Colonic mucosa (tissue), 4 donors: ENCODE measurements at regions not wholly inside any gene's neighbourhood (a gene's known extent, or its start where the extent isn't known, plus 50 kb on each side); places are given as distances from the start of the nearest gene placed in this dataset.

ENCODE experiments used
- DNase-seq: peaks from one replicate; pipeline ENCODE4 v3.0.0-alpha.2; 2020
- H3K27ac ChIP-seq: fragments of 200-600 bp; one replicate; pipeline ENCODE4 v1.8.0; 2021
- H3K27me3 ChIP-seq: fragments of 200-600 bp; one replicate; pipeline ENCODE4 v1.8.0; 2021
- H3K36me3 ChIP-seq: fragments of 200-600 bp; one replicate; pipeline ENCODE4 v1.8.0; 2021
- H3K4me1 ChIP-seq: fragments of 200-600 bp; one replicate; pipeline ENCODE4 v1.8.0; 2021; ENCODE audit warnings: mild to moderate bottlenecking
- H3K4me3 ChIP-seq: fragments of 200-600 bp; one replicate; pipeline ENCODE4 v1.8.0; 2021
- H3K9ac ChIP-seq, 2 donors: one replicate each; pipeline ENCODE4 v1.7.0; 2013; ENCODE audit warnings: control low read depth in 2 of 2, low read depth in 2 of 2, low read length in 2 of 2
- H3K9me3 ChIP-seq: fragments of 200-600 bp; one replicate; pipeline ENCODE4 v1.8.0; 2021
- intact Hi-C: fragments of 100-400 bp; cut with DNase I; formaldehyde crosslinking; loops from one replicate; pipeline ENCODE4 v1.14.1; 2022
- TF ChIP-seq, protein P1 (sequence below): fragments of 200-600 bp; IDR thresholded peaks from one replicate; pipeline ENCODE4 v1.8.0; 2022; ENCODE audit warnings: antibody characterized with exemption, mild to moderate bottlenecking
- donor health status: healthy.
- donor health status: DM: no; HTN: no; CAD: no.
- donor health status: DM: no; HTN: no; CAD: no.

GRCh38 chr6:4300917-4301316 lies 165.5 kb upstream of the ECI2 start:
- no peaks in the 10 kb centered on the region for H3K27me3 ChIP-seq
- TF ChIP-seq, protein P1, sequence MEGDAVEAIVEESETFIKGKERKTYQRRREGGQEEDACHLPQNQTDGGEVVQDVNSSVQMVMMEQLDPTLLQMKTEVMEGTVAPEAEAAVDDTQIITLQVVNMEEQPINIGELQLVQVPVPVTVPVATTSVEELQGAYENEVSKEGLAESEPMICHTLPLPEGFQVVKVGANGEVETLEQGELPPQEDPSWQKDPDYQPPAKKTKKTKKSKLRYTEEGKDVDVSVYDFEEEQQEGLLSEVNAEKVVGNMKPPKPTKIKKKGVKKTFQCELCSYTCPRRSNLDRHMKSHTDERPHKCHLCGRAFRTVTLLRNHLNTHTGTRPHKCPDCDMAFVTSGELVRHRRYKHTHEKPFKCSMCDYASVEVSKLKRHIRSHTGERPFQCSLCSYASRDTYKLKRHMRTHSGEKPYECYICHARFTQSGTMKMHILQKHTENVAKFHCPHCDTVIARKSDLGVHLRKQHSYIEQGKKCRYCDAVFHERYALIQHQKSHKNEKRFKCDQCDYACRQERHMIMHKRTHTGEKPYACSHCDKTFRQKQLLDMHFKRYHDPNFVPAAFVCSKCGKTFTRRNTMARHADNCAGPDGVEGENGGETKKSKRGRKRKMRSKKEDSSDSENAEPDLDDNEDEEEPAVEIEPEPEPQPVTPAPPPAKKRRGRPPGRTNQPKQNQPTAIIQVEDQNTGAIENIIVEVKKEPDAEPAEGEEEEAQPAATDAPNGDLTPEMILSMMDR = no peak
- H3K4me1 ChIP-seq = no peaks in the 10 kb centered on the region
- intact Hi-C loops = no loop called here
- H3K9ac ChIP-seq = no peak overlapping the region
- no peak for DNase-seq
- no peak overlapping the region for H3K4me3 ChIP-seq
- no peak overlapping the region for H3K27ac ChIP-seq
- no peaks in the 10 kb centered on the region for H3K36me3 ChIP-seq
- H3K9me3 ChIP-seq = no peaks in the 10 kb centered on the region

GRCh38 chr6:4299476-4299875 lies 164.1 kb upstream of the ECI2 start:
- H3K9me3 ChIP-seq = no peaks in the 10 kb centered on the region
- no peaks in the 10 kb centered on the region for H3K36me3 ChIP-seq
- H3K4me3 ChIP-seq = no peak overlapping the region
- H3K9ac ChIP-seq = no peak overlapping the region
- H3K27ac ChIP-seq = no peak overlapping the region
- TF ChIP-seq, protein P1 = no peak
- no peaks in the 10 kb centered on the region for H3K4me1 ChIP-seq
- H3K27me3 ChIP-seq = no peaks in the 10 kb centered on the region
- DNase-seq = no peak
- intact Hi-C loops = no loop called here

GRCh38 chr6:4297348-4297747 lies 162.0 kb upstream of the ECI2 start:
- Histone ChIP-seq H3K4me3 (no peak overlapping the region), H3K9me3 (no peaks in the 10 kb centered on the region), H3K36me3 (no peaks in the 10 kb centered on the region), H3K27ac (no peak overlapping the region), H3K27me3 (no peaks in the 10 kb centered on the region), H3K4me1 (no peaks in the 10 kb centered on the region), H3K9ac (no peak overlapping the region)
- TF ChIP-seq, protein P1 = no peak
- no peak for DNase-seq
- intact Hi-C loops = no loop called here

DNA sequence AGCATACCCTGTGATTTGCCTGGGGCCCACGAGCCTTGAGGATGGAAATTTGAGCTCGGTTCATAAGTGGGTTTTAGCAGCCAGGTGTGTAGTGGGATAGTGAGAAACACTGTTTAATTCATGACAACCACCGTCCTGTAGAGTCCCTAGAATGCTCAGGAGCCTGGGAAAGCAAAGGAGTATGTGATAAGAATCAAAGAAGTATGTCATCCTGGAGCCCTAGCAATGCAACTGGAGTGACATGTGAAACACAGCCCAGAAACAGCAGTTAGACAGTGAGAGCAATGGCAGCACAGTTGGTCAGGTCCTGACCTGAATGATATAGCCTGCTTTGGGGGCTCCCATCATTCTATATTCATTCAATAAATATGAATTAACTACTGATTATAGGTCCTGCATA lies 161.2 kb upstream of the ECI2 start:
- Histone ChIP-seq H3K4me1 (no peaks in the 10 kb centered on the region), H3K36me3 (no peaks in the 10 kb centered on the region), H3K4me3 (no peak overlapping the region), H3K27ac (no peak overlapping the region), H3K27me3 (no peaks in the 10 kb centered on the region), H3K9ac (no peak overlapping the region), H3K9me3 (no peaks in the 10 kb centered on the region)
- TF ChIP-seq, protein P1 = no peak
- intact Hi-C loops = no loop called here
- no peak for DNase-seq

GRCh38 chr6:4295783-4296155 lies 160.4 kb upstream of the ECI2 start:
- TF ChIP-seq, protein P1 = no peak
- H3K4me1 ChIP-seq = no peaks in the 10 kb centered on the region
- DNase-seq = no peak

More at GRCh38 chr6:4295783-4296155, 160.4 kb upstream of the ECI2 start:
- no peak overlapping the region for H3K27ac ChIP-seq
- H3K27me3 ChIP-seq = no peaks in the 10 kb centered on the region
- H3K4me3 ChIP-seq = no peak overlapping the region
- H3K9ac ChIP-seq = no peak overlapping the region
- intact Hi-C loops = no loop called here
- H3K36me3 ChIP-seq = no peaks in the 10 kb centered on the region
- no peaks in the 10 kb centered on the region for H3K9me3 ChIP-seq
